ENCODE measurements at regions not wholly inside any gene's neighbourhood (a gene's known extent, or its start where the extent isn't known, plus 50 kb on each side); places are given as distances from the start of the nearest gene placed in this dataset.
"Not testable (repeated sequence)": the region's sequence is repeated elsewhere in the genome, so short reads cannot be mapped to it uniquely, and the experiment has no call there.

DNA sequence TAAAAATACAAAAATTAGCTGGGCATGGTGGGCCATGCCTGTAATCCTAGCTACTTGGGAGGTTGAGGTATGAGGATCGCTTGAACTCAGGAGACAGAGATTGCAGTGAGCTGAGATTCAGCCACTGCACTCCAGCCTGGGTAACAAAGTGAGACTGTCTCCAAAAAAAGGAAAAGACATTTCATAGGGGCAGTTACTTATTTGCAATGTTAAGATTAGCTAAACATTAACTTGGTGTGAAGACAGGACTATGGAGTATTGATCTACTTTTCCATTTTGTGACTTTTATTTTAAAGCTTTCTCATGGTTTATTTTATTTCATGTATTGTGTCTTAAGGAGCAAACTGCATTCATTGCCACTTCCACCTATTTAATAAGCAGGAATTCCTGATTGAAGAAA, 153.0 kb downstream of the UTRN start:
- no peak for DNase-seq

DNA sequence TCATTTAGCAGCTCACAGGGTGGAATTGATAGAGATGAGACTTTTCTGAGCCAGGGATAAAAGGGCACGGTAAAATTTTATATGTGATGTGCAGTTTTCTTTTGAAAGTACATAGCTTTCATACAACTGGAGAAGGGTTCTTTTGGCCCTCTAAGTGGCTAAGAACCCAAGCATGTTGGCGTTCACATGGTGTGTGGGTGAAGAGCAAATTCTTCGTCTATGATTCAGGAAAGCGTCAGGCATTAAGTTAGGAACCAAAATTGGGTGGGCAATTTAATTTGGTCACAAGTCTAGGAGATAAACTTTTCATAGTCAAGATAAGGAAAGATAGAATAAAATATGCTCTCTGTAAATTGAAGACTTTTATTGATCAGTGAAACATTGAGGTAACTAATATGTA, 153.9 kb downstream of the UTRN start:
- DNase-seq = no peak

DNA sequence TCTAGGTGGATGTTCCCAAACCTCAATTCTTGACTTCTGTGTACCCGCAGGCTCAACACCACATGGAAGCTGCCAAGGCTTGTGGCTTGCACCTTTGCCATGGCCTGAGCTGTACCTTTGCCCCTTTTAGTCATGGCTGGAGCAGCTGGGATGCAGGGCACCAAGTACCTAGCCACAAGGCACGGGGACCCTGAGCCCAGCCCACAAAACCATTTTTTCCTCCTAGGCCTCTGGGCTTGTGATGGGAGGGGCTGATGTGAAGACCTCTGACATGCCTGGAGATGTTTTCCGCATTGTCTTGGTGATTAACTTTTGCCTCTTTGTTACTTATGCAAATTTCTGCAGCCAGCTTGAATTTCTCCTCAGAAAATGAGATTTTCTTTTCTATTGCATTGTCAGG, 156.7 kb downstream of the UTRN start:
- DNase-seq = not testable (repeated sequence)

DNA sequence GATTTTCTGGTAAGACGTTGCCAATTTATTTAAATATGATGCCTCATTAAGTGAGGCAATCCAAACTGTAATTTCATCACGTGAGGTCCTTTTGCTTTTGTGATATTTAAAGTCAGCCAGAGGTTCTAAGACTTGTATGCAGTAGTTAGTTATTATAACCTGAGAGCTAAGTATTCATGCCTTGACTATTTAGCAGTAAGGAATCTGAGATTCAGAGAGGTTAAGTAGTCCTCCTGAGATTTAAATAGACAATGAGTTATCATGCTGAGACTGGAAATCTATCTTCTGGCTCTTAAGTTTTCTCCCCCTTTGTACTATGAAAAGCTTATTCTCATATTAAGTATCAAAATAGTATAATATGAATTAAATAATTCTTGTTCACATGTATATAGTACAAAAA, 158.0 kb downstream of the UTRN start:
- DNase-seq = no peak

DNA sequence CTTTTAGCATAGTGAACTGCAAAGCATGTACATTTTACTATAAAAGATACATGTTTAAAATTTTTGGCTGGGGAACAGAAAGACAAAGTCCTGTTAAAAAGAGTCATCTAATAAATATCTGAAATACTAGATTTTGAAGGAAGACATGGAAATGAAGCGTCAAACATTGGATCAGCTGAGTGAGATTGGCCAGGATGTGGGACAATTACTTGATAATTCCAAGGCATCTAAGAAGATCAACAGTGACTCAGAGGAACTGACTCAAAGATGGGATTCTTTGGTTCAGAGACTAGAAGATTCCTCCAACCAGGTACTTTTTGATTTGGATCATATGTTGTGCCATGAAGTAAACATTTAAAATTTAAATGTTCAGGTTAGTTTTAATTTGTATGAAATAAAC, 162.3 kb downstream of the UTRN start:
- no peak for DNase-seq

DNA sequence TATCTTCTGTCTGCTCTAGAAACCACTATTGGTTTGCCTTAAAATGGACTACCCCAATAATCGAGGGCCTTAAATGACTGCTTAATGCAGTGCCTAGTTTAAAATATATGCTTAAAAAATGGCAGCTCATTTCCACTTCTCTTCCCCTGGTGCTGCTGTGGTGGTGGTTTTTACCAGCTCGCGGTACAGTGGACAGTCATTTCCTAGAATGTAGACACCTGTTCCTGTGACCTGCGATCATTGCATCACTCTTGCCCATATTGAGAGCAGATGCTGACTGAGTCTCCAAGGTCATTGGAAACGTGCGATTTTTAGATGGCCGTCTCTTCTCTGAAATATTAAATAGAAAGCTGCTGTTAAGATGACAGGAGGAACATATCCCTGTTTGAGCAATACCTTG, 164.1 kb downstream of the UTRN start:
- no peak for DNase-seq

DNA sequence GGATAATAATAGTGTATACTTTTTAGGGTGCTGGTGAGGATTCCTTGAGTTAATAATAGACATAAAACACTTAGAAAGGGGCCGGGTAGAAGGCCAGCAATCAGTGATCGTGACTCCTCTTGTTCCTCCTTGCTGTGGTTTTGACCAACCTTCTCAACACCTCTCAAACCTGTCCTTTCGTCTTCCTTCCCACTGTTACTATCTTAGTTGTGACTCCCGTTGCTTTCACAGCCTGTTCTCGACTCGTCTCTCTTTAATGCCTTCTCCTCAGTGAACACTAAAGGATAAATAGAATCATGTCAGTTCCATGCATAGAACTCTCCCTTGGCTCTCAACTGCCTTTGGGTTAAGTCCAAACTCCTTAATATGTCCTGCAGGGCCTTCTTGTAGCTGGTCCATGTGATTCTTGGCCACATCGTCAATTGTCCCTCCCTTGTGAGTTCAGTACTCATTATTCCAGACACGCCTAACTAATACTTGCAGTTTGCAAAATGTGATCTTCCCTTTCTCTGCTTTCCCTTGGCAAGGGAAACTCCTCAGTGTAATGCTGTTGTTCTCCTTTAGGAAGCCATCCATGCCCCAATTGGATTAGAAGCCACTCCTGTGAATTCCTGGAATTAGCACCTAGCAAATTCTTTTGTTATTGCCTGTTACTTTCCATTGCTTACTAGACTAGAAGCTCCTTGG, 164.9 kb downstream of the UTRN start:
- no peak for DNase-seq

DNA sequence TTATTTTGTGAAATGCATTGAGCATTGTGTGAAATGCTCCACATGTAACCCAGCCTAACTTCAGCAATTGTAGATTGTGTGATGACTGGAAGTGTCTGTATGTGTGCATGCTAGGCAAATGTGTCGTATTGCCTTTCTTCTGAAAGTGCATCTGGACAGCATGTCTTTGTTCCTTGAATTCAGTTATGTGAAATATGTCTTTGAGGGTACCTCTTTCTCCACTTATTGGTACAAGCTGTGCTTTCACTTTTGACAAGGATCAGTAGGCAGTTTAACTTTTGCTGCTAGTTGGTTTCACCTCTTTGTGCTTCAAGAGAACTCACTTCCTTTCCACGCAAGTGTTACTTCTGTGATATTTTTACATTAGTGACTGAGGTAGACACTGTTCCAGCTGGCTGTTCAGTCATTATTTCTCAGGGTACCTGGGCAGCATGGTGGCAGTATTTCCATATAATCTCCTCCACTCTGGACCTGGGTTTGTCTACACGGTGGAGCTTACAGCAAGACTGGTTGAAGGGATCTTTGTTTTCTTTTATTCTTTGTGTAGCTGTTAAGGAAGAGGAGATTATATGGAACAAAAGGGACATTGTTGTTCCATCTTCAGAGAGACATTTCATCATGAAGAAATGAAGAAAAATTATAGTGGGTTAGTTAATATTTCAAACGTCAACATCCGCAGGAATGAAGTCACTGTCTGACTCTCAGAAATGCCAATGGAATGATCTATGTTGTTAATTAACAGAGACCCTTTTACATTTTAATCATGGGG, 175.4 kb downstream of the UTRN start:
- no peak for DNase-seq

DNA sequence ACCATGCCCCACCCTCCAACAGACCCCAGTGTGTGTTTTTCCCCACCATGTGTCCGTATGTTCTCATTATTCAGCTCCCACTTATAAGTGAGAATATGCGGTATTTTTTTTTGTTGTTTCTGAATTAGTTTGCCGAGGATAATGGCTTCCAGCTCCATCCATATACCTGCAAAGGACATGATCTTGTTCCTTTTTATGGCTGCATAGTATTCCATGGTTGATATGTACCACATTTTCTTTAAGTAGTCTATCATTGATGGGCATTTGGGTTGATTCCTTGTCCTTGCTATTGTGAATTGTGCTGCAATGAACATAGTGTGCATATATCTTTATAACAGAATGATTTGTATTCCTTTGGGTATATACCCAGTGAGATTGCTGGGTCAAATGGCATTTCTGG, 176.9 kb downstream of the UTRN start:
- DNase-seq = no peak

DNA sequence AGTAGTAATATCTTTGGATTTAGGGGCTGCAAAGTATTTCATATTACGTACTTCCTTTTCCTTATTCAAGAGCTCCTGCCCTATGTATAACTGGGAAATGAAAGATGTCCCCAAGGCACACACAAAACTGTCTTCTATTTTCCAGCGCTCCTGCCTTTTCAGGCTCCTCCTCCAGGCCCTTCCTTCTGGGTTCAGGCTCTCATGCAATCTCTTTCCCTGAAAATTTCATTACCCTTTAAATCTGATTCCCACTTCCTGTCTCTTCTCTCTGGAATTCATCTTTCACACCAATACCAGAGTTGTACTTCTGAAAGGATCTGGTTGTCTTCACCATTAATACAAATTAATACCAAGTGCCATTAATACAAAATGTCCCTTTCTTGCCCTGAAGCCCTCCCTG, 181.6 kb downstream of the UTRN start:
- no peak for DNase-seq

DNA sequence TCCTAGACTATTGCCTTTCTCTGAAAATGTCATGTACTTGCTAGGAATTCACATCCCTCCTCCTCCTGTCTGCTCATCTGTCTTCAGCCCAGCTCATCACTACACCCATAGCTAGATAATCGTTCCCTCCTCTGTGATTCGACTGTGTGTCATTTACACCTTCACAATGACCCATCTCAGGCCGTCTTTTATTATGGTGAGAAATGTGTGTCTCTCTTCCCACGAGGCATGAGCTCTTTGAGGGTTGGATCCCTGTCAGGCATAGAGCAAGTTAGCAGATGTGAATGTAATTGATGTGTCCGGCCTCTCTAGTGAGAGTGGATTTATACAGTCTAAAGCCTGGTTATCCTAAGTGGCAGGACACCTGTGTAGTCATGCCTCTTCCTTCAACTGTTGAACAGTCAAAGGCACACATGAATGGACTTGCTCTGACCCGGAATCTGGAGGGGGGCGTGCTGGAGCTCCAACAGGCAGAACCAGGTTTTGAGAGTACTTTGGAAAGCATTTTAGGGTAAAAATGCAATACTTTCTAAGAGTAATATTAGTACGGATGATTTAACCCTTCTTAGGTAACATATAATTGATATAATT, 182.1 kb downstream of the UTRN start:
- DNase-seq = no peak

DNA sequence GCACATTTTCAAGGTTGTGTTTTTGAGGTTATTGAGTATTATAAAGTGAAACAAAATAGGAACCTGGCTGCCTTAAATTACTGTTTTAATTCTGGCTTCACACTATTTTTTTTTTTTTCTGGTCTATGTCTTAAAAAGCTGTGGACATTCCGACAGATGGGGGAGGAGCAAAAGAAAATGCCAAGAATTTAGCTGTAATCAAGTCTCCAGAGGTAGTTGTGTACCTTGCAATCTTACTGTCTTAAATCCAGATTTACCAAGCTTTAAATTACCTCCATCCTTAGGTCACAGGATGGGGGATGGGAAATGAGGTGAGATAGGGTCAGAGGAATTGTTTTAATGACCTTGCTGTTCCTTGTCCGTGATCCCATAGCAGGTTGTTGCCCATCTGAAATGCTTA, 182.8 kb downstream of the UTRN start:
- DNase-seq = no peak

DNA sequence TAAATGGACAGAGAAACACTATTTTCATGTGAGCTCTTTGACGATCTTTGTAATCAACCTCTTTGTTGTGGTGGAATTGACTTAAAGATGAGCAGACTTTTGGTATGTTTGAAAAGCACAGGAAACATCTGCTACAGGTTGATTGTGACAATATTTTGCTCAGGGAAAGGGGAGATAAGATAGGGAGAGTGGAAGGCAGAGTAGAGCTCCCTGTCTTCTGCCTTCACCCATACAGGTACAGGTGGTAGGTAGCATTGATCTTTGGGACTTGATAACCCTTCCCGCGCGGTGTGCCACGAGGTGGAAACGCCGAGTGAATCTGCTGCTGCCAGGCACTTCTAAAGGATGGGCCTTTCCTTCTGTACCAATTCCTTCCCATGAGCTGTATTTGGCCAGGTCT, 183.6 kb downstream of the UTRN start:
- DNase-seq = no peak

DNA sequence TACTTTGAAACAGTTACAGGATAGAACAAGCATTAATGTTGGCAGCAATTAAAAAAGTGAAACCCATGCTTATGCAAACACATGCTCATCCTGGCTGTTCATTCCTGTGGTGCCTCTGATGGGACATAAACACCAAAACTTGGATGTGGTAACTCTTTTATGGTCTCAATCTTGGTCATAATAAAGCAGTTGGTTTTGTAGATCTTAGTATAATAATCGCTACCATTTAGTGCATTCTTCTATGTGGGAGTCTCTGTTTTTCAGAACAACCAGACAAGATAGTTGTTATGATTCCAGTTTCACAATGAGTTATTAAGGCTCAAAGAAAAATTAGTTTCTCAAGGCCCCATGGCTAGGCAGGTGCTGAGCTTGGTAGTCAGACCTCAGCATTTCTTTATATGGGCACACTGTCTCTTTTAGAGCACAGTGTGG, 184.0 kb downstream of the UTRN start:
- DNase-seq = no peak

DNA sequence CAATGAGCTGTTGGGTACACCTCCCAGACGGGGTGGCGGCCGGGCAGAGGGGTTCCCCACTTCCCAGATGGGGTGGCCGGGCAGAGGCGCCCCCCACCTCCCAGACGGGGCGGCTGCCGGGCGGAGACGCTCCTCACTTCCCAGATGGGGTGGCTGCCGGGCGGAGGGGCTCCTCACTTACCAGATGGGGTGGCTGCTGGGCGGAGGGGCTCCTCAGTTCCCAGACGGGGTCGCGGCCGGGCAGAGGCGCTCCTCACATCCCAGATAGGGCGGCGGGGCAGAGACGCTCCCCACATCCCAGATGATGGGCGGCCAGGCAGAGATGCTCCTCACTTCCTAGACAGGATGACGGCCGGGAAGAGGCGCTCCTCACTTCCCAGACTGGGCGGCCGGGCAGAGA, 185.1 kb downstream of the UTRN start:
- DNase-seq = not testable (repeated sequence)

DNA sequence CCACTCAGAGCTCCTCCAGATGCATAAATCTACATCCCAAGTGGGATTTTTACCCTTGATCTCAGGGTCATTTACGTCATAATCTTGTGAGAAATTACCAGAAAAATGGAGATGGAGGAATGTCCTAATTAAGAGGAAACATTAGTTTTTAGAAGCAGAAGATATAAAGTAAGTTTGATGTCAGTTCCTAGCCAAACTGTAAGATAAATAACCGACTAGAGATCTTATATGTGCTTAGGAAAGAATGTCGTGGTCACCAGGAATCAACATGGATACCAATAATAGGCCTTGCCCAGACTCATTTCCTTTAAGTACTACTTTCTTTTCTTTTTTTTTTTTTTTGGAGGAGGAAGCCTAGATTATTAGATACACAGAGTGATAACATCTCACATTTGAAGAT, 186.9 kb downstream of the UTRN start:
- DNase-seq = no peak

DNA sequence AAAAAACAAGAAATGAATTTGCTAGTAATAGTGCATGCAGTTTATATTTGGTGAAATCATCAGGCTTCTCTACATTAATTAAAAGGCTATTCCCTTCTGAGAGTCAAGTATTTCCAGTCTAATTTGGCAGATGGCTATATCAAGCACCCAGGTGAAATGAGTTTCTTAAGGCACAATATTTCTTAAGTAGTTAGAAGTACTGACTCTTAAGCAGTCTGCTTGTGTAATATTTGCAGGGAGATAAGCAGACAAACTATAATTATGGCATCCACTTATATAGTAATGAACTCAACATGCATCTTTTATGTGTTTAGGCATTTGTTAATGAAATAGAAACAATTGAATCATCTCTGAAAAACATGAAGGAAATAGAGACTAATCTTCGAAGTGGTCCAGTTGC, 189.2 kb downstream of the UTRN start:
- no peak for DNase-seq

DNA sequence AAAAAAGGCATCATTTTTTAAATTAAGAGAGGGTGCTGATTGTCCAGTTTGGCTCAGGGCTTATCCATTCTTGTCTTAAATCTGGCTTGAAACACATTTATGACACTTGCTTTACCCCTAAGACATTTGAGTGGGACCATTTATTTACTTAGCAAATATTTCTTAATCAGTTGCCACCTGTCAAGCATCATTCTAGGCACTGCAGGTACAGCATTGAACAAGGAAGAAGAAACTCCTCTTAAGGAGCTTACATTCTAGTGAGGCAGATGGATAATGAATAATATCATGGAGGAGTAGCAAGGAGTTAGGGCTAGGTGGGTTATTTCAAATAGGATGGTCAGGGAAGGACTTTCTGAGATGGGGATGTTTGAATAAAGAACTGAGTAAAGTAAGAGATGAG, 189.8 kb downstream of the UTRN start:
- no peak for DNase-seq

DNA sequence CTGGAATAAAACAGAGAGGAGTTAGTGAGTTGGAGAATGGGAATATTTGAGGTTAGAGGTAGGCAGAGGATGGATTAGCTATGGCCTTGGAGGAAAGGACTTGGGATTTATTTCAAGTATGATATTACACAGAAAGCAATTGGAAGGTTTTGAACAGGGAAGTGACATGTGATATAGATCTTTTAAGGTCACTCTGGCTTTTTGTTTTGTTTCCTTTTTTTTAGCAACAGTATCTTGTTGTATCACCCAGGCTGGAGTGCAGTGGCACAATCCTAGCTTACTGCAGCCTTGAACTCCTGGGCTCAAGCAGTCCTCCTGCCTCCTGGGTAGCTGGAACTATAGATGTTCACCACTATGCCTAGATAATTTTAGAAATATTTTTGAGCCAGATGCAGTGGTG, 190.3 kb downstream of the UTRN start:
- no peak for DNase-seq

DNA sequence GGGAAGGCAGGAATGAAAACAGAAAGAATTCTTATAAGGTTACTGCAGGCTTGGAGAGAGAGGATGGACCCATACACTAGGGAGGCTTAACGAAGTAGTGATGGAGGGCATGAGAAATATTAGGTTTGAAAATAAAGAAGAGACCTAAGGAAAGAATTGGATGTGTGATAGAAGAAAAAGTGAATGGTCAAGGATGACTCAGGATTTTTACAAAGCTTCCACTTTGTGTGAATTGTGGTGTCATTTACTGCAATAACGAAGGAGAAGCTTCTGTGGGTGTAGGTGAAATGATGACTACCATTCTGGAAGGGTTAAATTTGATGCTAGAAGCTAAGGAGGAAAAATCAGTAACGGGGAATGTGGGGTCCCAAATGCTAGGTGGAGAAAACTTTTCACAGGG, 191.2 kb downstream of the UTRN start:
- no peak for DNase-seq

DNA sequence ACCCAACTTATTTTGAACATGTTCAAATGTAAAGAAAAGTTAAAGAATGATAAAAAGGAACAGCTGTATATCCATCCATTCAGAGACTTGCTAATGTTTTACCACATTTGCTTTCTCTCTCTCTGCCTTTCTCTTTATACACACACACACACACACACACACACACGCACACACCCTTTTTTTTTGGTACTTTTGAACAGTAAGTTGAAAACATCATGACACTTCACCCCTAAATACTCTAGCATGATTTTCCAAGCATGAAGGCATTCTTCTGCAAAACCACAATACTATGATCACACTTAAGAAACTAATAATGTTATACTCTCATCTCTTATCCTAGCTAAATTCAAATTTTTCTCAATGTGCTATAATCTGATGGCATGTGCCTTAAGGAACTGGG, 192.3 kb downstream of the UTRN start:
- DNase-seq = no peak

DNA sequence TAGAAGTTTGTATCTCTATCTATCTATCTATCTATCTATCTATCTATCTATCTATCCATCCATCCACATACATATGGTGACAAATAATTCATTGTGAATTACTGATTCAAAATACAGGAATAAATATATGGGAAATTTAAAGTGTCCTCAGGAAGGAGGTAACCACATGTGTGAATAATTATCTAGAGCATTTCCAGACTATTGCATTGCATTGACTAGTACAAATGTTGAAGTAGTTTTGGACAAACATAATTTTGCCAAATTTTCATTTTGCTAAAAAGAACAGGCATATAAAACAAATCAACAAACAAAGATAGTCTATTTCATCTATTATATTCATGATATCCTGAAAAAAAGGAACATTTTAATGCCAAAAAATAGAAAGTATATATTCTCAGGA, 192.7 kb downstream of the UTRN start:
- no peak for DNase-seq

DNA sequence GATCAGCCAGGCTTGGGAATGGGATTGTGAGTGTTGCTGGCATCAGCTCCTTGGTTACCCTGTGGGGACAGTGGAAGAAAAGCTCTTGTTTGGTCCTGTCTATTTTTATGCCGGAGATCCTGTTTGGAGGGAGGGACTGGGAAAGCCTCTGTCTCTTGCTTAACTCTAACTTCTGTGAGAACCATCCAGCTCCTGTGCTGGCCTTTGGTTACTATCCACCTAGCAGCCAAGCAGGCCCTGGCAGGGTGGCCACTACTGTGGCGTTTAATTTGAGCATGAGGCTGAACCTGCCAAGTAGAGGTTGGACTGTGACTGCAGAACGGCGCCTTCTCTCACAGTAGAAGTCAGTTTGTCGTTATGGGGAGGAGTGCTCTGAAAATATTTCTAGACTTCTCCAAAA, 193.3 kb downstream of the UTRN start:
- no peak for DNase-seq

DNA sequence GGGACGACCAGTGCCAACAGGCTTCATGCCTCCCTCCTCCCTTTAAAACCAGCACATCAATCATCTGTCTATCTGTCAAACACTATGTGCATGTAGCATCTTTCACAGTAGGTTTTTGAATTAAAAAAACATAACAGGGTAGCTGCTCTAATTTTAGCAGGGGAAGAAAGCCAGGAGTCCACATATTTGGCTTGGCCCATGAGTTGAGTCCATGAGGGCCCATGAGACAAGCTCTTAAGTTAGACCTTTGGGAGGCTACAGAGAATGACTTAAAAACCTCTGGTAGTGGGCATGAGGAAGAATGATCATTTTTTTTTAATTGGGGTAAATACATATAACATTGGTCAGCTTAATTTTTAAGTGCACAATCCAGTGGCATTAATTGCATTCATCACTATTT, 194.9 kb downstream of the UTRN start:
- DNase-seq = no peak

DNA sequence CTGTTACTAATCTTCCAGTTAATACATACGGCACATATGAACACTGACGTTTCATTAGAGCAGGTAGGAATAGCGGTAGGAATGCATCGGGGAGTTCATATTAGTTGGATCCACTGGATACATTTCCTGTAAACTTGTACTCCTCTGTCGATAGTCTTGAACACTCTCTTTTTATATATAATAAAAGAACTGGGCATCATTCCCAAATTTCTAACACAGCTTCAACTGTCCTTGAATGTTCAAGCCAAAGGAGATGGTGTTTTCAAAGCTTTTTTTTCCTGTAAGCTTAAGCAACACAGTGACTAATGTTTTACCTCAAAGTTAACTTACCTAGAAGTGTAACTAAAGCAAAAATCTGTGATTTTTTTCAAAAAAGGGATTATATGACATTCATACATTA, 195.3 kb downstream of the UTRN start:
- no peak for DNase-seq

Measured in DMS53 (cell line).